Myocyte (in vitro differentiated cells): ENCODE measurements at regions not wholly inside any gene's neighbourhood (a gene's known extent, or its start where the extent isn't known, plus 50 kb on each side); places are given as distances from the start of the nearest gene placed in this dataset.
A peak's percentile ranks its signal among the peaks of the same experiment; 100 is the strongest.

Experiments
- DNase-seq: peaks from one replicate; pipeline ENCODE4 v3.0.0-alpha.2; 2012; ENCODE audit warnings: low read depth

GRCh38 chr5:112653638-112654205, 84.0 kb upstream of the APC start:
- DNase-seq: peak; percentile 78

GRCh38 chr5:112655513-112655912, 82.2 kb upstream of the APC start:
- no peak for DNase-seq

GRCh38 chr5:112656451-112656850, 81.2 kb upstream of the APC start:
- peak; percentile 89 for DNase-seq

- peak; percentile 84 for DNase-seq
Observed at GRCh38 chr5:112657804-112658203, 79.9 kb upstream of the APC start.

- DNase-seq: no peak
Observed at GRCh38 chr5:112660359-112660758, 77.3 kb upstream of the APC start.

GRCh38 chr5:112663146-112663545, 74.5 kb upstream of the APC start:
- DNase-seq: no peak

- DNase-seq: no peak
Observed at GRCh38 chr5:112668016-112668415, 69.7 kb upstream of the APC start.

GRCh38 chr5:112668911-112669310, 68.8 kb upstream of the APC start:
- DNase-seq: no peak

- no peak for DNase-seq
Observed at GRCh38 chr5:112669328-112669963, 68.2 kb upstream of the APC start.

GRCh38 chr5:112671687-112672086, 66.0 kb upstream of the APC start:
- DNase-seq: no peak

- DNase-seq: no peak
Observed at GRCh38 chr5:112681481-112681908, 56.2 kb upstream of the APC start.

GRCh38 chr5:112682621-112683061, 55.0 kb upstream of the APC start:
- no peak for DNase-seq

- no peak for DNase-seq
Observed at GRCh38 chr5:112684121-112684520, 53.6 kb upstream of the APC start.

GRCh38 chr5:112684737-112685136, 52.9 kb upstream of the APC start:
- peak; percentile 91 for DNase-seq

- DNase-seq: no peak
Observed at GRCh38 chr5:112685386-112685785, 52.3 kb upstream of the APC start.

- peak; percentile 35 for DNase-seq
Observed at GRCh38 chr5:112685931-112686330, 51.8 kb upstream of the APC start.

- DNase-seq: no peak
Observed at GRCh38 chr5:112686675-112687074, 51.0 kb upstream of the APC start.

- DNase-seq: no peak
Observed at GRCh38 chr5:112687306-112687705, 50.4 kb upstream of the APC start.
